22Rv1 (cell line): ENCODE measurements at regions not wholly inside any gene's neighbourhood (a gene's known extent, or its start where the extent isn't known, plus 50 kb on each side); places are given as distances from the start of the nearest gene placed in this dataset.
"Not testable (repeated sequence)": the region's sequence is repeated elsewhere in the genome, so short reads cannot be mapped to it uniquely, and the experiment has no call there.

Experiments used
- H3K27ac ChIP-seq: fragments of 450-650 bp; 2 replicates; pipeline ENCODE4 v1.5.1; 2017
- ZFX ChIP-seq: fragments of 450-650 bp; IDR thresholded peaks from 2 replicates; pipeline ENCODE4 v1.6.1; 2017; ENCODE audit warnings: antibody characterized with exemption, borderline replicate concordance
- TF ChIP-seq, protein P1 (sequence below): fragments of 450-650 bp; IDR thresholded peaks from 2 replicates; pipeline ENCODE4 v1.5.1; 2017; ENCODE audit warnings: mild to moderate bottlenecking

DNA sequence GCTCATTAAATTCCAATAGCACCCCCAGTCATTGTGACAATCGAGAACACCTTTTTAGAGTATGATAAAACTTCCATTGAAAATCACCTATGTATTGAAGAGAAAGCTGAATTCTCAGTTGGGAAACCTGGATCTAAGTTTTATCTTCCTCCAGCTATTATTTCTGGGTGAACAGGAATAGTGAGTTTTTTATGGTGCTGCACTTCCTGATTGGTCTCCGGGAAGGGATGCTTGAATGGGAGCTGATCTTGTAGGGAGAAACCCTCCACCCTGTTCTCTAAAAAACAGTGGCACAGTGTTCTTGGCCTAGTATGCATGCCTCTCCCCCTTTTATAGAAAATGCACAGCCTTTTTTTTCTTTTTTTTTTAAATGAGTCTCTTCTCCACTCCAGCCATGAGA, 112.2 kb downstream of the ACTBL2 start:
- no peak for TF ChIP-seq ZFX

DNA sequence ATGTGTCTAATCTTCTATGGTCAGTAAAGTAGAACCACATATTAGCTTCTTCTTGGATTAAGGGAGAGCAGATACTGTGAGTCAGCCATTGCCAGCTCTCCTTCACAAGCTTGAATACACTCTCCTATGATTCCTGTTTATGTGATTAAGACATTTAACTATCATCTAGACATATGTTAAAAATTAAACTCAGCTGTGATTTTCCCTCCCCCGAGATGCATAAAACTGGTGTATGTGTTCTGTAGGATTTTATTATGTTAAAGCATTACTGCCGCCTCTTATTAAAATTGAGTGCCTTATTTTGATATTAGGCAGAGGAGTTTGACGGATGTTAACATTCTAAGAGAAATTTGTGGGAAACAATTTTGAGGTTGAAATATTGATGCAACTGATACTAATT, 114.6 kb downstream of the ACTBL2 start:
- H3K27ac ChIP-seq = no peak overlapping the region
- TF ChIP-seq, protein P1, sequence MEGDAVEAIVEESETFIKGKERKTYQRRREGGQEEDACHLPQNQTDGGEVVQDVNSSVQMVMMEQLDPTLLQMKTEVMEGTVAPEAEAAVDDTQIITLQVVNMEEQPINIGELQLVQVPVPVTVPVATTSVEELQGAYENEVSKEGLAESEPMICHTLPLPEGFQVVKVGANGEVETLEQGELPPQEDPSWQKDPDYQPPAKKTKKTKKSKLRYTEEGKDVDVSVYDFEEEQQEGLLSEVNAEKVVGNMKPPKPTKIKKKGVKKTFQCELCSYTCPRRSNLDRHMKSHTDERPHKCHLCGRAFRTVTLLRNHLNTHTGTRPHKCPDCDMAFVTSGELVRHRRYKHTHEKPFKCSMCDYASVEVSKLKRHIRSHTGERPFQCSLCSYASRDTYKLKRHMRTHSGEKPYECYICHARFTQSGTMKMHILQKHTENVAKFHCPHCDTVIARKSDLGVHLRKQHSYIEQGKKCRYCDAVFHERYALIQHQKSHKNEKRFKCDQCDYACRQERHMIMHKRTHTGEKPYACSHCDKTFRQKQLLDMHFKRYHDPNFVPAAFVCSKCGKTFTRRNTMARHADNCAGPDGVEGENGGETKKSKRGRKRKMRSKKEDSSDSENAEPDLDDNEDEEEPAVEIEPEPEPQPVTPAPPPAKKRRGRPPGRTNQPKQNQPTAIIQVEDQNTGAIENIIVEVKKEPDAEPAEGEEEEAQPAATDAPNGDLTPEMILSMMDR = no peak
- TF ChIP-seq ZFX = no peak

More for the DNA sequence above, 112.2 kb downstream of the ACTBL2 start:
- no peak overlapping the region for H3K27ac ChIP-seq

DNA sequence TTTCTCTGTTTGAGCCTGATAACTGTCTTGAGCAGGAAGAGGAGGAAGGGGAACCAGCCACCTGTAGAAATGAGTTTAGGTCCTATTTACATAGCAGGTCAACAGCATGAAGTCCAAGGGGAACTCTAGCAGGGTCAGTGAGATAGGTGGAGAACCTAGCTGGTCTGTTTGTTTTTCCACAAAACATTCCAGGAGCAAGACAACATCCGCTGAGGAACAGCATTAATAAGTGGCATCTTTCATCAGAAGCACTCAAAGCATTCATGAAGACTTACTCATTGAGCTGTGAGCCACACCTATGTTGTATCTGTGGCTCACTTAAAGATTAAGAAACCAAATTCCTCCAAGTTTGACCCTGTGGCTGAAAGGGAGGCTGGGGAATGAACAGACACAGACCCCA, 115.9 kb downstream of the ACTBL2 start:
- no peak overlapping the region for H3K27ac ChIP-seq
- no peak for TF ChIP-seq ZFX
- TF ChIP-seq, protein P1 = no peak

DNA sequence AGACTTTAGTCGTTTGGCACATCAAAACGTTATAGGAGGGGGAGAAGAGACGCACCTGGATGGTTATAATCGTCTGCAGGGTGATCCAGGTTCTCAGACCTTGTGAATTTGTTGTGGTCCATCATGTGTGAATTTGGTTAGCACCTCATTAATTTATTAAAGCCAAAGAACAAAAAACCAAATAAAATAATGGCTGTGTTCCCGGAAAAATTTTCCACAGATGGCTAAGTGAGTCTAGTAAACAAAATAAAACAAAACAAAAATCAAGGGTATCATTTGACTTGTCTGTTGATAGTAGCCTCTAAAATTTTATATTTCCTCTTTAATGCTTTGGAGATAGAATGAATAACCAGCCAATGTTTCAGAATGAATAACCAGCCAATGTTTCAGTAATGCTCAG, 119.7 kb downstream of the ACTBL2 start:
- H3K27ac ChIP-seq = no peak overlapping the region

DNA sequence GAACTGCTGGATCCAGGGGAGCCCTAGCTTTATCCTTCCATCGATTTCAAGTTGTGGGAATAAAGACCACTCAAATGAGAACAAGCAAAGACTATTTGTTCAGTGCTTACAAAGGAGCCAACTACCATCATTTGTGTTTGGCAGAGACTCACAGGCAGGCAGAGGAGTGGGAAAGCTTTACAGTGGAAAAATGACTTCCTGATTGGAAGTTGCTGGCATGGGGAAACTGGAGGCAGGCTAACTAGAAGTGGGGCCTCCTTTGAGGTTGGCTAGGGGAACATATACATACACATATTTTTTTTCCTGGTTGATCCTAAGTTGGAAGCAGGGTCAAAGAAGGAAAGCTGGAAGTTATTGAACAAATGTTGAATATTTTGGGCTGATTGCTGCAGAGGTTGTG, 121.7 kb downstream of the ACTBL2 start:
- H3K27ac ChIP-seq = no peak overlapping the region
- TF ChIP-seq, protein P1 = no peak
- no peak for TF ChIP-seq ZFX

More for the DNA sequence above, 119.7 kb downstream of the ACTBL2 start:
- TF ChIP-seq ZFX = no peak

DNA sequence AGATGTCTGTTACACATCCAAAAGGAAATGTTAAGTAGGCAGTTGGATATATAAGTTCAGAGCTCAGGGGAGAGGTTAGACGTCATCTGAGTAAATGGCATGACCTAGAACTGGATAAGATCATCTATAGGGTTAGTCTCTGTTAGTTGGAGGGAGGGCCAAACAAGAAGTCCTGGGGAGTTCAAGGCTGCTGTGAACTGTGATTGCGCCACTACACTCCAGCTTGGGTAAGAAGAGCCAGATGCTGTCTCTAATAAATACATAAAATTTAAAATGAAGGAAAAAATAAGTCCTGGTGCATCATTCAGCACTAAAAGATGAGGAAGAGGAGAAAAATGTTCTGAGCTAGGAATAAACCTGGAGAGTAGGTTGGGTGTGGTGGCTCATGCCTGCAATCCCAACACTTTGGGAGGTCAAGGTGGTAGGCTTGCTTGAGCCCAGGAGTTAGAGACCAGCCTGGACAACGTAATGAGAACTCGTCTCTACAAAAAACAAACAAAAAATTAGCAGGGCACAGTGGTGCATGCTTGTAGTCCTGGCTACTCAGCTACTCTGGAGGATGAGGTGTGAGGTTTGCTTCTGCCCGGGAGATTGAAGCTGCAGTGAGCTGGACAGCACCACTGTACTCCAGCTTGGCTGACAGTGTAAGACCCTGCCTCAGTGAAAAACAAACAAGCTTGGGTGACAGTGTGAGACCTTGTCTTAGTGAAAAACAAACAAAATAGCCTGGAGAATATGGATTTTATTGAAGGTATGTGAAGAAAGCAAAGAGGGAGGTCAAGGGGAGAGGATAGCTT, 123.6 kb downstream of the ACTBL2 start:
- no peak overlapping the region for H3K27ac ChIP-seq
- no peak for TF ChIP-seq ZFX

DNA sequence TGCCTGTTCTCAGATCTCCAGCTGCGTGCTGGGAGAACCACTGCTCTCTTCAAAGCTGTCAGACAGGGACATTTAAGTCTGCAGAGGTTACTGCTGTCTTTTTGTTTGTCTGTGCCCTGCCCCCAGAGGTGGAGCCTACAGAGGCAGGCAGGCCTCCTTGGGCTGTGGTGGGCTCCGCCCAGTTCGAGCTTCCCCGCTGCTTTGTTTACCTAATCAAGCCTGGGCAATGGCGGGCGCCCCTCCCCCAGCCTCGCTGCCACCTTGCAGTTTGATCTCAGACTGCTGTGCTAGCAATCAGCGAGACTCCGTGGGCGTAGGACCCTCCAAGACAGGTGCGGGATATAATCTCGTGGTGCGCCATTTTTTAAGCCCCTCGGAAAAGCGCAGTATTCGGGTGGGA, 125.8 kb downstream of the ACTBL2 start:
- not testable (repeated sequence) for H3K27ac ChIP-seq

DNA sequence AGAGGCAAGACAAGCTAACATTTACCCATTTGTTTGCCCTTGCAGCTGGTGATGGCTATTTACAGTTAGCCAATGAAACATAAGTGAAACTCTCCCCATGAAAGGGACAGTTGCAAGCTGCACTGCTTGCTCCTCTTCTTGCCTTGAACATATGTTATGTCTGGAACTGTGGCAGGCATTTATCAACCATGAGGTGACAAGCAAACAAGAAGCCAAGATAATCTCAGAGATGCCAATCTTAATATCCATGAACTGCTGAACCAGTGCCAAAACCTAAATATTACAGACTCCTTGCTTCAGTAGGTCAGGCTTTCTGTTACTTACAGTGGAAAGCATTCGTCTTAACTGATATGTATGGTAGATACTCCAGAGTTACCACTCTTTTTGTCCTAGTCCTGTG, 133.4 kb downstream of the ACTBL2 start:
- H3K27ac ChIP-seq = no peak overlapping the region
- TF ChIP-seq, protein P1 = no peak
- no peak for TF ChIP-seq ZFX

DNA sequence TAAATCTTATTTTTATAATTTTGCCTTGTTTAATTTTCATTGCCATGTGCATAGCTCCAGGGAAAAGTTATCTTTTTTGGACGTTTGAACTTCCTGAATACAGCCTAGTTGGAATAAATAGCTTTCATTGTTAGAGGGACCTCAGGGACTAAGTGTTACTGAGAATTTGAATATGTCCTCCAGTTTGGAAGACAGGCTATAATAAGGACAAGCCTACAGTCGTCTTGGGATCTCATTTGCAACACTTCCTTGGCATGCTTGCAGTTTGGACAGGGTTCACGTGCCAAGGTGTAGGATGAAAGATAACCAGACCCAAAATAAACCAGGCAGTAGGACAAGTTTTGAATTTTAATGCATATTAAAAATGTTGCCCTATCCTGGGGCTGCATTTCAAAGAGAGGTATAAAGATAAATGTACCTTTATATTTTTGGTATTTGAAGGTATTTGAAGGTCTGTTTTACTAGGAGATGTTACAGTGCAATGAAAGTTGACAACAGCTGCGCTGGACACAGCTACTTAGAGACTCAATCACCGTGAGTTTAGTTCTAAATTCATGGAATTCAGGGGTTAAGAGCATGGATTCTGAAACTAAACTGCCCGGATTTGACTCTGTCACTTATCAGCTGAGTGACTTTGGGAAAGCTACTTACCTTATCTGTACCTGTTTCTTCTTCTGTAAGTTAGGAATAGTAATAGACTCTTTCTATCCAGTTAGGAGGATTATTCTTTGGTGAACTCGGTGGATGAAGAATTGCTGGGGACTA, 134.1 kb downstream of the ACTBL2 start:
- no peak for TF ChIP-seq ZFX
- TF ChIP-seq, protein P1 = no peak
- no peak overlapping the region for H3K27ac ChIP-seq
